GM23338 (cell line): ENCODE measurements at regions not wholly inside any gene's neighbourhood (a gene's known extent, or its start where the extent isn't known, plus 50 kb on each side); places are given as distances from the start of the nearest gene placed in this dataset.
A peak's percentile ranks its signal among the peaks of the same experiment; 100 is the strongest.

Experiments used
- ATAC-seq: fragments of 200-7000 bp; cut with Tn5 transposase; 3 replicates; pipeline ENCODE4 v1.9.1; 2020
- DNase-seq: peaks from one replicate; pipeline ENCODE4 v3.0.0-alpha.2; 2015; ENCODE audit warnings: low spot score
- H2AFZ ChIP-seq: fragments of 200-600 bp; sonication (generic); 2 replicates; pipeline ENCODE4 v1.8.0; 2016; ENCODE audit warnings: antibody characterized with exemption, mild to moderate bottlenecking, moderate library complexity
- H3F3A ChIP-seq: fragments of 200-600 bp; sonication (generic); replicated peaks from 2 replicates; pipeline ENCODE4 v1.8.0; 2017; ENCODE audit warnings: antibody characterized with exemption, mixed run types, low read depth
- H3K27ac ChIP-seq: fragments of 200-600 bp; sonication (generic); 2 replicates; pipeline ENCODE4 v1.6.1; 2016; ENCODE audit warnings: low read depth
- H3K27me3 ChIP-seq: fragments of 200-600 bp; sonication (generic); 2 replicates; pipeline ENCODE4 v1.8.0; 2016; ENCODE audit warnings: mild to moderate bottlenecking, mixed run types, moderate library complexity; ENCODE audit not compliant: insufficient read depth
- H3K36me3 ChIP-seq: fragments of 200-600 bp; sonication (generic); 2 replicates; pipeline ENCODE4 v1.8.0; 2016; ENCODE audit warnings: mild to moderate bottlenecking; ENCODE audit not compliant: insufficient read depth
- H3K4me1 ChIP-seq: fragments of 200-600 bp; sonication (generic); 2 replicates; pipeline ENCODE4 v1.8.0; 2016; ENCODE audit warnings: mild to moderate bottlenecking, moderate library complexity; ENCODE audit not compliant: insufficient read depth
- H3K4me2 ChIP-seq: fragments of 200-600 bp; sonication (generic); 2 replicates; pipeline ENCODE4 v1.7.1; 2017; ENCODE audit warnings: mixed run types
- H3K4me3 ChIP-seq: fragments of 200-600 bp; sonication (generic); 2 replicates; pipeline ENCODE4 v1.6.1; 2016; ENCODE audit warnings: mixed run types
- H3K79me2 ChIP-seq: fragments of 200-600 bp; sonication (generic); replicated peaks from 2 replicates; pipeline ENCODE4 v1.8.0; 2017; ENCODE audit warnings: mild to moderate bottlenecking; ENCODE audit not compliant: insufficient read depth
- H3K9me2 ChIP-seq: fragments of 200-600 bp; sonication (generic); 2 replicates; pipeline ENCODE4 v1.8.0; 2017; ENCODE audit not compliant: insufficient read depth
- H4K20me1 ChIP-seq: fragments of 200-600 bp; sonication (generic); replicated peaks from 2 replicates; pipeline ENCODE4 v1.8.0; 2017; ENCODE audit warnings: mild to moderate bottlenecking; ENCODE audit not compliant: insufficient read depth
- H3K27ac Mint-ChIP-seq: 2 replicates; pipeline ENCODE4 v1.8.0; 2020; ENCODE audit warnings: inconsistent platforms, mild to moderate bottlenecking, moderate library complexity, mixed read lengths
- H3K27me3 Mint-ChIP-seq: 3 replicates; pipeline ENCODE4 v1.8.0; 2022; ENCODE audit warnings: low read depth, mild to moderate bottlenecking, moderate library complexity, mixed read lengths, inconsistent platforms; ENCODE audit not compliant: insufficient read depth, poor library complexity
- H3K36me3 Mint-ChIP-seq: 3 replicates; pipeline ENCODE4 v1.8.0; 2021; ENCODE audit warnings: low read depth, mild to moderate bottlenecking, inconsistent platforms, moderate library complexity, mixed read lengths
- H3K4me1 Mint-ChIP-seq: 3 replicates; pipeline ENCODE4 v1.8.0; 2020; ENCODE audit warnings: mild to moderate bottlenecking, inconsistent platforms, mixed read lengths
- H3K4me3 Mint-ChIP-seq: 3 replicates; pipeline ENCODE4 v1.8.0; 2021; ENCODE audit warnings: moderate library complexity, mild to moderate bottlenecking, inconsistent platforms, mixed read lengths
- H3K9me3 Mint-ChIP-seq: 3 replicates; pipeline ENCODE4 v1.8.0; 2020; ENCODE audit warnings: moderate library complexity, mild to moderate bottlenecking, inconsistent platforms, mixed read lengths
- CREB1 ChIP-seq: fragments of 250-450 bp; sonication (Bioruptor Pico); IDR thresholded peaks from 2 replicates; pipeline ENCODE4 v1.5.0; 2020; ENCODE audit warnings: low read depth, mild to moderate bottlenecking, moderate library complexity
- CTCF ChIP-seq, 2 experiments: fragments of 200-600 bp in 1 of 2; sonication (generic) in 1 of 2; conservative IDR thresholded peaks; 2 replicates each; pipeline versions ENCODE4 v1.5.1 to v1.6.1; 2016 to 2017; ENCODE audit warnings: antibody characterized with exemption in 2 of 2, low read depth in 2 of 2, mild to moderate bottlenecking in 2 of 2, moderate library complexity in 1 of 2
- EZH2phosphoT487 ChIP-seq: fragments of 200-600 bp; sonication (generic); IDR thresholded peaks from one replicate; pipeline ENCODE4 v1.8.1; 2018; ENCODE audit warnings: antibody characterized with exemption; ENCODE audit not compliant: unreplicated experiment
- JUNB ChIP-seq: IDR thresholded peaks from one replicate; pipeline ENCODE4 v1.6.1; 2016; ENCODE audit warnings: antibody characterized with exemption; ENCODE audit not compliant: unreplicated experiment
- STAT1 ChIP-seq: IDR thresholded peaks from one replicate; pipeline ENCODE4 v1.6.1; 2016; ENCODE audit warnings: antibody characterized with exemption; ENCODE audit not compliant: unreplicated experiment
- ZNF331 ChIP-seq: fragments of 250-450 bp; sonication (Bioruptor Pico); IDR thresholded peaks from 2 replicates; pipeline ENCODE4 v1.5.0; 2020; ENCODE audit warnings: low read depth, mild to moderate bottlenecking, moderate library complexity
- ZNF462 ChIP-seq: fragments of 250-450 bp; sonication (Bioruptor Pico); IDR thresholded peaks from 2 replicates; pipeline ENCODE4 v1.5.0; 2020; ENCODE audit warnings: mild to moderate bottlenecking, moderate library complexity

- H3K4me2 ChIP-seq, result no peak overlapping the region
- no peak overlapping the region for H3K4me3 ChIP-seq
- no peak for TF ChIP-seq CTCF (conservative IDR thresholded peaks at IDR 0.05; ENCODE audit: low read depth in 2 of 2)
- TF ChIP-seq STAT1, result no peak
- no peak for TF ChIP-seq ZNF462
- TF ChIP-seq CREB1 (CRISPR knock-in tag), result no peak
- no peak for TF ChIP-seq ZNF331 (CRISPR knock-in tag)
- no peak for TF ChIP-seq JUNB
- no peak for TF ChIP-seq EZH2phosphoT487
- no peaks in the 10 kb centered on the region for H4K20me1 ChIP-seq
- H3F3A ChIP-seq, result no peaks in the 10 kb centered on the region
- Mint-ChIP-seq H3K9me3 (peaks cover 6% of the 10 kb centered on the region; the same call in 2 of the 3 replicates), H3K27me3 (no peaks in the 10 kb centered on the region), H3K36me3 (no peaks in the 10 kb centered on the region), H3K4me1 (no peaks in the 10 kb centered on the region), H3K27ac (no peak overlapping the region; the same call in 1 of the 2 replicates), H3K4me3 (no peak overlapping the region)
- H3K9me2 ChIP-seq, result no peaks in the 10 kb centered on the region
- no peaks in the 10 kb centered on the region for H3K79me2 ChIP-seq
- ATAC-seq (no peak; the same call in 2 of the 3 replicates), DNase-seq (peak; percentile 25)
- no peak overlapping the region for H3K27ac ChIP-seq
- H3K27me3 ChIP-seq, result no peaks in the 10 kb centered on the region
- peak overlapping the region; percentile 96 for H2AFZ ChIP-seq
- no peaks in the 10 kb centered on the region; the same call in 1 of the 2 replicates for H3K36me3 ChIP-seq
- H3K4me1 ChIP-seq, result no peaks in the 10 kb centered on the region
Observed at GRCh38 chr9:88852794-88853193, 138.5 kb upstream of the S1PR3 start.
